HG03457 (cell line): ENCODE measurements at regions not wholly inside any gene's neighbourhood (a gene's known extent, or its start where the extent isn't known, plus 50 kb on each side); places are given as distances from the start of the nearest gene placed in this dataset.

Experiments used
- ATAC-seq: cut with Tn5 transposase; IDR thresholded peaks from one replicate; pipeline ENCODE4 v1.9.1; 2021; ENCODE audit warnings: moderate number of reproducible peaks; ENCODE audit not compliant: unreplicated experiment

GRCh38 chr5:165527577-165527976, 2022.2 kb downstream of the MAT2B start:
- no peak for ATAC-seq

GRCh38 chr5:165538065-165538464, 2032.6 kb downstream of the MAT2B start:
- no peak for ATAC-seq

- ATAC-seq = peak; percentile 94
Observed at GRCh38 chr5:165559645-165560044, 2054.2 kb downstream of the MAT2B start.

- ATAC-seq = no peak
Observed at GRCh38 chr5:165560648-165561047, 2055.2 kb downstream of the MAT2B start.

GRCh38 chr5:165565911-165566310, 2060.5 kb downstream of the MAT2B start:
- ATAC-seq = no peak

- no peak for ATAC-seq
Observed at GRCh38 chr5:165569551-165569950, 2064.1 kb downstream of the MAT2B start.

- ATAC-seq = no peak
Observed at GRCh38 chr5:165573445-165573844, 2068.0 kb downstream of the MAT2B start.

- ATAC-seq = no peak
Observed at GRCh38 chr5:165574100-165574499, 2068.7 kb downstream of the MAT2B start.

- peak; percentile 87 for ATAC-seq
Observed at GRCh38 chr5:165576678-165577275, 2071.4 kb downstream of the MAT2B start.

GRCh38 chr5:165579911-165580310, 2074.5 kb downstream of the MAT2B start:
- ATAC-seq = no peak

GRCh38 chr5:165594693-165595092, 2089.3 kb downstream of the MAT2B start:
- ATAC-seq = no peak

GRCh38 chr5:165602529-165602928, 2097.1 kb downstream of the MAT2B start:
- ATAC-seq = no peak

- no peak for ATAC-seq
Observed at GRCh38 chr5:165607026-165607425, 2101.6 kb downstream of the MAT2B start.

GRCh38 chr5:165609871-165610270, 2104.5 kb downstream of the MAT2B start:
- ATAC-seq = no peak

GRCh38 chr5:165616490-165617405, 2111.3 kb downstream of the MAT2B start:
- ATAC-seq = no peak

GRCh38 chr5:165617491-165617890, 2112.1 kb downstream of the MAT2B start:
- ATAC-seq = no peak

GRCh38 chr5:165620394-165620793, 2115.0 kb downstream of the MAT2B start:
- ATAC-seq = no peak

- no peak for ATAC-seq
Observed at GRCh38 chr5:165622864-165623536, 2117.6 kb downstream of the MAT2B start.

GRCh38 chr5:165624166-165624946, 2118.9 kb downstream of the MAT2B start:
- ATAC-seq = no peak

- no peak for ATAC-seq
Observed at GRCh38 chr5:165626161-165626560, 2120.7 kb downstream of the MAT2B start.
